DMS53 treated with DMSO at 0.1 percent for 48 hours (cell line): ENCODE measurements at regions not wholly inside any gene's neighbourhood (a gene's known extent, or its start where the extent isn't known, plus 50 kb on each side); places are given as distances from the start of the nearest gene placed in this dataset.
"Not testable (repeated sequence)": the region's sequence is repeated elsewhere in the genome, so short reads cannot be mapped to it uniquely, and the experiment has no call there.

Experiments
- DNase-seq: peaks from one replicate; lab custom pipeline; 2025; ENCODE audit not compliant: unreplicated experiment; lab: John Stamatoyannopoulos, UW

DNA sequence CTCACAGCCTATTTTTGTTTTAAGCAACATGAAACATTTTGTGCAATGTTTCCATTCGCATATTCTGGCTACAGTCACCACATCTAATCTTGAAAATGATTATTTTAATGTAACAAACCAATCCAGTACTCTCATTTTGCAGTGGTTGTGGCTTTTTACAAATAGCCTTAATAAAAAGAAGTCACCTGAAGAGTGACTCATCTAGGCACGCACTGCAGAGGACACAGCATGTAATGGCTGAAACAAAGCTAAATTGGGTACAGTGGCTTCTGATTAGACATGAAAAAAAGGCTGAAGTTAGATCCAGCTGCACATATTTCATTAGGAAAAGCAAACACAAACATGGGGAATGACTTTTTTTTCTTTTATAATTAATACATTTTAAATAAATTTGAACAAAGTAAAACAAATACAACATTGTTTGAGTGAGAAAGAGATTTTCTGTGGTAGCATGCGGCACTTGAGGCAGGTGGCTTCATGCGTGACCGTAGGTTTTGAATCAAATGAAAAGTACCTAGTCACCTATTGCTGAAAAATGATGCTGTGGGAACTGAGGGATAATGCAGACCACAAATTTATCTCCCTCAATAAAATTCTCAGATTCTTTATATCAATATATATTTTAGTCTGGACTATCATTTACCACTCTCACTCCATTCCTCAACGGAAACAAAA lies 240.8 kb upstream of the DDX53 start:
- peak; percentile 1 for DNase-seq

DNA sequence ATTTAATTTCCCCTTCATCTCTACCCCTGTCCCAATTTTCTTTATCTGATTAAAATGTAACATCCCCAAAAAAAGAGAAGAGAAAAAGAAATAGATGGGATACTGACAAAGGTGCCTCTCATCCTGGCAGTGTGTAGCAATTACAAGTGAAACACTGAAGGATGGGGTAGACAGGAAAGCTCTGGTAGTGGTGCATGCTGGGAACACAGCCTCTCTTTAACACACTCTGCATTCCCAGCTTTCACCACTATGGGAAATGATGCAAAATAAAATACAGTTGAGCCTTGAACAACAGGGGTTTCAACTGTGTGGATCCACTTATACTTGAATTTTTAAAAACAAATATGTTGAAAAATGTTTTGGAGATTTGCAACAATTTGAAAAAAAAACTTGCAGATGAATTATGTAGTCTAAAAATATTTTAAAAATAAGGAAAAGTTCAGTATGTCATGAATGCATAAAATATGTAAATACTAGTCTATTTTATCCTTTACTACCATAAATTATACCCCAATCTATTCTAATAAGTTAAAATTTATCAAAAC lies 239.2 kb upstream of the DDX53 start:
- DNase-seq: no peak

DNA sequence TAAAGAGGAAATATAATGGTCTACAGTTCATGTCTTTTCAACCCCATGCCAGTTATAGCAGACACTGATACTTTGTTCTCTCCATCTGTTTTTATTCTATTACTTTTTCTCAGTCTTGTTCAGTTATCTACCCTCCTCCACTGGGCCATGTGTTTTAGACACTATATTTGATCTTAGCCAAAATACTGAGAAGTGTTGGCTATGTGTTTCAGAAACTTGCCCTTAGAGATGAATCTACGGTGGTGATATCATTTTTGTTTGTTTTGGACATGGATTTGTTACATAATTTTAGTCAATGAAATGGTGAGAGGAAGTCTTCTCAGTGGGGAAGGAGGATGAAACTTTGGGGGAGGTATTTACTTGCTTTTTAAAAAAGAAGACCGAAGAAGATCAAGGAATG lies 211.5 kb upstream of the DDX53 start:
- no peak for DNase-seq

DNA sequence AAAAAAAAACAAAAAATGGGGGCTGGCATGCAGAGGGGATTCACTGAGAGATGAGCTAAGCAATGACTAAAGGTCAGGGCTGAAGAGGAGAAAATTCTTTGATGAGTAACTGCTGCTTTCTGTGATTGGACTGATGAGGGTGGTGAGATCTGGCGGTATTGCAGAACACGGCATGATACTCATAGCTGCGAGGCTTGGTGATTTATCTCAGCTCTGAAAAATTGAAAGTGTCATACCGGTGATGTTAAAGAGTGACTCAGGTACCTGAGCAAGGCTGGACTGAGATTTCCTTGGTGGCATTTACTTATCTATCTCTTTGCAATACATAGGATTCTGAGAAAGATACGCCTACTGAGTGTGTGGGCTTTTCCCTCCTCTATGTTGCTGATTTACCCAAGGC lies 204.1 kb upstream of the DDX53 start:
- DNase-seq: no peak

DNA sequence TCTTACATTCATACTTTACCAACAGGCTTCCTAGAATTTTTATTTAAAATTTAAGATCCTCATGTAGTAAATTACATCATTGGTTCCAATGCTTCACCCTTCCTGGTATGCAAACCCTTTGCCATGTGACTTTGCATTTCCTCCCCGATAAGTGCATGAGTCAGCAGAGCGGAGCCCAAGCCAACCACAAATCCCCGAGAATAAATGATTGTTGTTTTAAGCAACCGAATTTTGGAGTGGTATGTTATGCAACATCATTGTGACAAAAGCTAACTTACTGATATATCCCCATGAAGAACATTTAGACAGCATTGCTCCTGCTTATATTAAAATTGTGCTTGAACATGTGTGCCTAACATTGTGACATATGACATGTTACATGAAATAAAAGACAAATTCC lies 199.4 kb upstream of the DDX53 start:
- no peak for DNase-seq

DNA sequence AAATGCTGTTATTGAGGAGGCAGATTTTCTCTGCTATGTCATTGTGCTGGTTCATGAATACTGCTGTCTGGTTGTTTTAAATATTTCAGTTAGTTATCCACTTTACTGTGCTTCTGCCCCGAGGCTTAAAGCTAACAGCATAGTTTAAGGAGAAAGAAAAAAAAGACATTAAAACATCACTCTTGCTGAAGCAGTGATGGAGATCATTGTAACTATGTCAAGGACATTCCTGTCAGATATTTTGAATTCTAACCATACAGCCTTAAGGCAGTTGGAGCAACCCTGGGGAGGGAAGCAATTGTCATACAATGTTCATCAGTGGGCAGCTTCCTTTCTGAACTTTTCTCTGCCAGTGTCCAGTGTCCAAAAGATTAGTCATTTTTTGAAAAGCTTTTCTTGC lies 199.0 kb upstream of the DDX53 start:
- no peak for DNase-seq

DNA sequence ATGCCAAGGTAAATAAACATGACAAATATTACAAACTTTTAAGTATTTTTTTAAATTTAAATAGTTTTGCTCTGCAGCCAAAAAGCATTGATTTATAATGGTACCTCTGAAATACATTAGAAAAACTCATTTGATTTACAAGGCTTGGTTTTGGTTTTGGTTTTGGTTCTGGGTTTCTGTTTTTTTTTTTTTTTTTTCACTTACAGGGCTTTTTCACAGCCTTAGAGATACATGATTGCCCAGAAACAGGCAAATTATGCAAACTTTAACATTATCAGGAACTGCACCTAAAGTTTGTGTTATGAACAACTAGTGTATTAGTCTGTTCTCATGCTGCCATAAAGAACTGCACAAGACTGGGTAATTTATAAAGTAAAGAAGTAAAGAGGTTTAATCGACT lies 196.4 kb upstream of the DDX53 start:
- DNase-seq: no peak

DNA sequence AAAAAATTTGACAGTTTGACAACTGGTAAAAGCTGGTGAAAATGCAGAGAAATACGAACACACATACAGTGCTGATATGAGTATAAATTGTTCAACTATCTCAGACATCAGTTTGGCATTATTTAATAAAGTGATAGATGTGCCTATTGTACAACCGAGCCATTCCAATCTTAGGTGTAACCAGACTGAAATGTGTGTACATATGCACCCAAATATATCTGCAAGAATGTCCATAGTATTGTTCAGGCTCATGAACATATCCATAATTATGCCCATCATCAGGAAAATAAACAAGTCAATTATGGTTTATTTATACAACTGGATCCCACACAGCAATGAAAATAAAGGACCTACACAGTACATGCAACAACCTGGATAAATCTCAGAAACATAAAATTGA lies 188.9 kb upstream of the DDX53 start:
- no peak for DNase-seq

DNA sequence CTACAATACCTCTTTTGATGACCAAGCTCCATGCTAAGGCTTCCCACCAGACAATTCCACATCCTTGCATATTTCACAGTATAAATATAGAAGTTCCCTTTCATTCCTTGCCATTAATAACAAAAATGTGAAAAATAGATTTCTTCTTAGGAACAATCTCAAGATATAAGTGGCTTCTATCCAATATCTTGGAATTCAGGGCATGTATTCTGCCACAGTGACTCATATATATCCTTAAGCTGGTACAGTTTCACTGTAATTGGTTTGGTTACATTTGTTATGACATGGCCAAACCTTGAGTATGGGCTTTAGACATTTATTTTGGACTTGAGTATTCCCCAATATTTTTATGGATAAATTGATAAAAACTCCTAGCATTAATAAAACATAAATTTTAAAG lies 181.7 kb upstream of the DDX53 start:
- no peak for DNase-seq

DNA sequence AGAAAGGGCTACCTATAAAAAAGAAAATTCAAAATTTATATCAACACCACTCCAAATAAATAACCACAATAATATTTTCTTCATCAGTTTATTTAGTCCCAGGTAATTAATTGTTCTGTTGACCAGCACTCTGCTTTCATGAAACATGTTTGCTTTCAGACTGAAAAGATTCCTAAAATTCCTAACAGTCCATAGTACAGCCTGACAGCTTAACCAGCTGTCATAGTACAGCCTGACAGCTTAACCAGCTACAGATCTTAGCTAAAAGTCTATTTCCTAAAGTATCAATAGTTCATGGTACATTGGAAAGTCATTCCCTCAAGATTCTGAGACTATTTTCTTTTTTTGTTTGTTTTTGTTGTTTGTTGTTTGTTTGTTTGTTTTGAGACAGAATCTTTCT lies 144.1 kb upstream of the DDX53 start:
- DNase-seq: no peak

DNA sequence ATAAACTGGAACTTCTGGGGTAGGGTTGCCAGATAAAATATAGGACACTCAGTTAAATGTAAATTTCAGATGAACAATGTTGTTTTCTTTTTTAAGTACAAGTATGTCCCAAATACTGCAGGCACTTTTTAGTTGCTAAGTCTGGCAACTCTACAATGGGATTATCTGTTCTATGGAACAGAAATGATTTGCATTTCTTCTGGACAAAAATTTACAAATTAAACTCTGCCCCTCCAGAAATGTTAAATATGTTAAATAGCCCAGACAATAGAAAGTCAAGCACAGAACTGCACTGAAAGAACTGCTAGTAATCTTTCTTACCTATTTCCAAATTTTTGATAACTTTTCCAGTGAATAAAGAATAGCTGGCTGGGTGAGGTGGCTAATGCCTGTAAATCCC lies 140.1 kb upstream of the DDX53 start:
- no peak for DNase-seq

DNA sequence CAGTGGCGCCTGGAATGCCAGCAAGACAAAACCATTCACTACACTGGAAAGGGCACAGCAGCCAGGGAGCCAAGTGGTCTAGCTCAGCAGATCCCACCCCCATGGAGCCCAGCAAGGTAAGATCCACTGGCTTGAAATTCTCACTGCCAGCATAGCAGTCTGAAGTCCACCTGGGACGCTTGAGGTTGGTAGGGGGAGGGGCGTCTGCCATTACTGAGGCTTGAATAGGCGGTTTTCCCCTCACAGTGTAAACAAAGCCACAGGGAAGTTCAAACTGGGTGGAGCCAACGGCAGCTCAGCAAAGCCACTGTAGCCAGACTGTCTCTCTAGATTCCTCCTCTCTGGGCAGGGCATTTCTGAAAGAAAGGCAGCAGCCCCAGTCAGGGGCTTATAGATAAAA lies 133.0 kb upstream of the DDX53 start:
- DNase-seq: not testable (repeated sequence)

DNA sequence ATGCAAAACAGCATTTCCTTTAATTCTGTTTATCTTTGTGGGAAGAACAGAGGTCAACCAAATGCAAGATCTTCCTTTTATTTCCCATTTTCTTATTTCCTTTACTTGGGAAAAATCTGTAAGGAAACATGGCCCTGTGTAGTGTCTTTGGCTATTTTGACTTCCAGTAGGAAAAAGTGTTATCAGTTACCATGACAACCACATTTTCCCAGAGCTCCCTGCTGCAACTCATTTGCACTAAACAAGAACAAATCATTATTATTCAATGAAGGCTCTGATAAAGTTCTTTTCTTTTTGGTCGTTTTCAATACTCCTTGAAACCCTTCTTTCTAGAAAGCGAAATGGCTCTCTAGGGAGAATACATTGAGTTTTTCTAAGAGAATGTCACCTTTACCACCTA lies 117.2 kb upstream of the DDX53 start:
- no peak for DNase-seq

DNA sequence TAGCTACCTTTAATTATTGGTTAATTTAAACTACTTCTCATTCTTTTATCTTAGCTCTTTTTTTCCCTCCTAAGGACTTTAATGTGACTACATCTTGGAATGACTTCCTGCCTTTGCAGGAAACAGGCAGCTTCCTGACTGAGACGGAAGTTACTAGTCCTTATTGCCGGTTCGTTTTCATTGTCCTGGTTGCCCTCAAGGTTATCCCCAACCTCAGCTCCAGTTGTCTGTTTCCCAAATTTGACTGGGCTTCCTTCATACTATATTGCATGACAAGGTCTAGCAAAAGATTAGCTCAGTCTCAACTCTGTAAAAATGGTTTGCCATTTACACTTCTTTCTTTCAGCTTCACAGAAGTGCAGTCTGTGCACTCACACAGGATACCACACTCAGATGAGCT lies 109.9 kb upstream of the DDX53 start:
- no peak for DNase-seq

DNA sequence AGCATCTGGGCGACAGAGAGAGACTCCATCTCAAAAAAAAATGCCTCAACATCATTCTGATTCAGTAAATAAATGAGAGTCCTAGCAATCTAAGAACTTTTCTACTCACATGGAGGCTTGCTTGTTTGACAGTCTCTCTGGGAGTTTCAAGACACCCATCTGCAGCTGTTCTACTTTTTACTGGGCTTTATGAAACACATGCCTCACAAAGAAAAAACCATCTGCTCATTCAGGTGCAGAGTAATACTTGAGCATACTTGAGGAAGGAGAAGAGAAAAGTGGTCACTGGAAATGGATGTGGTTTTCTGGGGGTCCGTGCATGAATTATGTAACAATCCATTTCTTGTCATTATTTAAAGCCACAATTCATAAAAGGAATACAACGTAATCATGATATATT lies 87.1 kb upstream of the DDX53 start:
- no peak for DNase-seq

DNA sequence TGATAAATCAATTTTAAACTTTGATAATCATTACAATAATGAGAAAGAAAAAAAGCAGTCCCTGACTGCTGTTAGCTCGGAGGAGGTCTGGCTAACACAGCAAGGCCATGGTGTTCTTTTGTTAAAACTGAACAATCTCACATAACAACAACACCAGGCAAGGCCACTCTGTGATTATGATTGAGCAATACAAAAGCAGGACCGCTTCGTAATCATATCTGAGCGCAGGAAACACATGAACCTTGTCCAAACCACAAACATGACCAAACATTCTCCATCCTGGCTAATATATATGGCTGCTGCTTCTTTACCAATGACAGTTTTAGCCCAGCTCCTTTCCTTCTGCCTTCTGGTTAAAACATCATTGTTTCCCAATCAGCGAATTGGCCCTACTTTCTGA lies 76.8 kb upstream of the DDX53 start:
- DNase-seq: no peak

DNA sequence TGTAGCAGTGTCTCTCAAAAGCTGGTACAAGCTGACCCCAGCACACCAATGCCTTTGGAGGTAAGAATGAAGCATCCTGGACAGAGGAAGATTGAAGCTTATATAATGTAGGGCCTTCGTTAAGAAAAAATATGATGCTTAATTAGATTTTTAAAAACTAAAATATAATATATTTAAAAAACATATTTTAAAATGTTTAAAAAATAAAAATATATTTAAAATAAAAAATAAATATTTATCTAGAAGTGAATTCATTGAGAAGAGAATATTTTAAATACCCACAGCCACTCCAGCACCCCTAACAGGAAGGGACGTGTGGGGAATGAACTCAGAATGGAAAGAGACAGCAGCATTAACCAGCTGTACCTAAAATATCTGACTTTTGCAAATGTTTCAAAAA lies 65.1 kb upstream of the DDX53 start:
- DNase-seq: no peak

DNA sequence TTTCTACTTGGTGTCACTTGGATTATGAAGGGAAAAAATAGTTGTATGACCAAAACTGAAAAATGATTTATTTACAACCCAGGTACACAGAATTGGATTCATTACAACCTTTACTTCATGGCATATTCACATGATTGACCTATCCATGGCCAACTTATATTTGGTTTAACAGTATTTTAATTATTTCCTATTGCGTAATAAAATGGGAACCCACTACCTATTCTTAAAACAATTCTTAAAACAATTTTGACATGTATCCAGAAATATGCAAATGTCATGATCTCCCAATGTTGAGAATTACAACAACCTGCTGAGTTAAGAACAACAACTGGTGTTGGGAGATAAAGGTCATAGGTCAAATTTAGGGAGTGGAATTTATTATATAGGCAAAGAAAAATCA lies 54.8 kb upstream of the DDX53 start:
- DNase-seq: no peak
